Glomerular visceral epithelial cell (primary cell): ENCODE measurements at regions not wholly inside any gene's neighbourhood (a gene's known extent, or its start where the extent isn't known, plus 50 kb on each side); places are given as distances from the start of the nearest gene placed in this dataset.
"Not testable (repeated sequence)": the region's sequence is repeated elsewhere in the genome, so short reads cannot be mapped to it uniquely, and the experiment has no call there.

ENCODE experiments used
- DNase-seq: peaks from one replicate; pipeline ENCODE4 v3.0.0-alpha.2; 2016; ENCODE audit errors: extremely low spot score

DNA sequence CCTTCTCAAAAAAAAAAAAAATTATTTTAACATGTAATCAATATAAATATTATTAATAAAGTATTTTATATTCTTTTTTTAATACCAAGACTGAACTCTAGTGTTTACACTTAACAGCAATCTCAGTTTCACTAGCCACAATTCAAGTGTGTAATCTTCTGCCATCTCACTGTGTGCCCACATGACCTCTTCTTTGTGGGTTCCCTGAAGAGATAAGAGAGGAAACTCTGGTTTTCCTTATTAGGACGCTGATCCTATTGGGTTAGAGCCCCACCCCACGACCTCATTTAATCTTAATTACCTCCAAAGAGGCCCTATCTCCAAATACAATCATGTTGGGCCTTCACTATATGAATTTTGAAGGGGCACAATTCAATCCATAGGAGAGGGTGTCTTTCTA lies 177.6 kb downstream of the STK31 start:
- no peak for DNase-seq

DNA sequence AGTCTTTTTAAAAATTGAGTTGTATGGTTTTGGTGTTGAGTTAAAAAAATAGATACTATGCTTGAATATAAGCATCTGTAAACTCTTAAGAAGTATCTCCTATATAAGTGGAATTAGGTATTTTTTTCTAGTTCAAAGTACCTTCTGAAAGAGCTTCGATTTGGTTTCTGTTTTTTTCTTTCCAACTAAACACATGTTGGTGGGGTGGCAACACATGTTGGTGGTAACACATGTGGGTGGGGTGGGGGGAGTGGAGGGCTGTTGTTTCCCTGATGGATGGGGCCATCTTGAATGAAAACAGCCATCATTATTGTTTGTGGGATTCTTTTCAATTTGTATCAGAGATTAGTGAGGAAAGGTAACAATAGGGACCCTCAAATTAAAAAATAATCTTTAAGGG lies 178.9 kb downstream of the STK31 start:
- no peak for DNase-seq

DNA sequence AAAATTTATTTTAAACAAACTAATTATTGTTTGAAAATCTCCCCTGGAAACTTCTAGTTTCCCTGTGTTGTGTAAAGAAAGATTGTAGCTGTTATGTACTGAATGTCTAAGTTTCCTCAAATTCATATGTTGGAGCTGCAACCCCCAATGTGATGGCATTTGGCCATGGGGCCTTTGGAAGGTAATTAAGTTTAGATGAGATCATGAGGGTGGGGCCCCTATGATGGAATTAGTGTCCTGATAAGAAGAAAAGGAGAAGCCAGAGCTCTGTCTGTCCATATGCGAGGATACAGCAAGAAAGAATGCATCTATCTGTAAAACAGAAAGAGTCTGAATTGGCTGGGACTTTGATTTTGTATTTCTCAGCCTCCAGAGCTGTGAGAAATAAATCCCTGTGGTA lies 179.5 kb downstream of the STK31 start:
- no peak for DNase-seq

DNA sequence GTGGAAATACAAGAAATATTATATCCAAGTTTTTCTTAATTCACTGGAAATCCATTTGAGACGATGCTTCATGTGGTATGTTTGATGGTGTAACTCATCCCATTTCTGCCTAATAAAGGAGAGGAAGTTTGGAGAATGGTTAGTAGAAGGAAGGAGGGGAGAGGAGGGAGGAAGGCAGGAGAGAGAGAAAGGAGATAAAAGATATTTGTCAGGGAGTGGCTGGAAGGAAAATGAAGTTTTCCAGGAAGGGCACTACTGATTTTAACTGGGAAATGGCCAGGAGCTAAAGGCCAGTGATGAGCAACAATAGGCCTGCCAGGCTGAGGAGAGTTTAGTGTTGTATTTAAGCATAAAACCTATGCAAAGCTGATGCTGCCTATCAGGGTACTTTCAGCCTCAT lies 182.0 kb downstream of the STK31 start:
- no peak for DNase-seq

DNA sequence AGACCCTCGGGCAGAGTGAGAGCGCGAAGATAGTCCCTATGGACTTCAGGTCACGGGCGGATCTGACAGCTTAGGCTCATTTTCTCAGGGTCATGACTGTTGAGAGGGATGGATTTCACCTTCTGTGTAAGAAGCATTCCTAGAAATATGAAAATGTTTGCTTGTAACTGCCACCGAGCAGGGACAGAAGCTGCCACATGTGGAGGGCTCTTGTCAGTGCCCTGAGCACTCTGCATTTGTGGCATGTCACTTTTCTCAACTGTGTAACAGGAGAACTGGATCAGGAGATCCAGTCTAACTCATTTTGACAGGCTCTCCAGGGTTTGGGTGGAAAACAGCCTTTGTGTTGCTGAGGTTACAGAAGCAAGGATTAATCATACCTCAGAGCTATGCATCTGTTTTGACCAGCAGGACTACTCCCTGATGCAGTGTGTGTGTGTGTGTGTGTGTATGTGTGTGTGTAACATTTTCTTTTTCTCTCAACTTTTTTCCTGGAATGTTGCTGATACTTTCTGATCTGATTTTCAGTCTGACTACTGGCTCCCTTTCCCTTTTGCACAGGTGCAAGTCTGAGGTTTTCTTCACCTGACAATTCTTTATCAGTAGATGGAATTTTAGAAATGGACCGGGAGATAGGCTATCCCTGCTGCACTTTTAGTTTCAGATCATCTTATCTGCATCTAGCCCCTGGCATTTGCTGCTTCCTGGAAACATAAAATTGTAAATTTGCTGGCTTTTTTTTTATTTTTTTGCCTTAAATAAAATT lies 183.3 kb downstream of the STK31 start:
- peak; percentile 37 for DNase-seq

DNA sequence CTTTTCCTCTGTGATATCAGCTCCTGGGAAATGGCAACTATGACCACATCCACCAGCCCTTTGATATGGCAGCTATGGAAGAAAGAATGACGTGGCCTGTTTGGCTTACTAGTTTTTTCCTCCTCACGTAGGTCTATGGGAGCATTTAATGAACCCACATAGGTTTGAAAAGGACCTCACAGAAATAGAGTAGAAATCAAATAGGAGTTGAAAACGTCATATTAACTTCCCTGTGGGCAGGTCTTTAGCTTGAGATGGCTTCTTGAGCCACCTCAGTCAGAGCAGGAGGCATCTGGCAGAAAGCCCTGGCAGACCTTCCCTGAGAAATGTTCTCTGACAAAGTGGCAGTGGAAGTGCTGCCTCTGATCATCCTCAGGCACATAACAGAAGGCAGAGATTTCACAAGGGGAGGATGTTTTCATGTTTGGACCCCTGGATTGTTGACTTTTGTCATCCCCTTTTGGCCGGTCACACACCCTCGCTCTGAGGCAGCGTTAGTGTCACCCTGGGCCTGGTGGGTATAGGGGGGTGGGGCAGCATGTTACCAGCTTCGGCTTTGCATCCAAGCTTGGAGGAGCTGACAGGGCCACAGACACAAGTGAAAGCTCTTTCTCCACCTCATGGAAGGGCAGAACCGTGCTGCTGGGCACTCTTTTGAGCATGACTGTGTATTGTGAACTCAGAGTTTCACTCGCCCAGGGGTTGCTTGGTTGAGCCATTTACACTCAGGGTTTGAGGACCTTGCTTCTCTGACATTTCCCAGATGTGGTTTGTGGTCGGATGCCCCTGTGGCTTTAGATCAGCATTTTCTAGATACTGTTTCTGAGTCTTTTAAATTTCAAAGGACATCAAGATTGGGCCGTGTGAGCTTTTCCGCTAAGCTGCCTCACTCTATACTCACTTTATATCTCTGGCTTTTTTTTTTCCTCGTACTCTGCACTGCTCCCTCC lies 184.2 kb downstream of the STK31 start:
- peak; percentile 63 for DNase-seq

DNA sequence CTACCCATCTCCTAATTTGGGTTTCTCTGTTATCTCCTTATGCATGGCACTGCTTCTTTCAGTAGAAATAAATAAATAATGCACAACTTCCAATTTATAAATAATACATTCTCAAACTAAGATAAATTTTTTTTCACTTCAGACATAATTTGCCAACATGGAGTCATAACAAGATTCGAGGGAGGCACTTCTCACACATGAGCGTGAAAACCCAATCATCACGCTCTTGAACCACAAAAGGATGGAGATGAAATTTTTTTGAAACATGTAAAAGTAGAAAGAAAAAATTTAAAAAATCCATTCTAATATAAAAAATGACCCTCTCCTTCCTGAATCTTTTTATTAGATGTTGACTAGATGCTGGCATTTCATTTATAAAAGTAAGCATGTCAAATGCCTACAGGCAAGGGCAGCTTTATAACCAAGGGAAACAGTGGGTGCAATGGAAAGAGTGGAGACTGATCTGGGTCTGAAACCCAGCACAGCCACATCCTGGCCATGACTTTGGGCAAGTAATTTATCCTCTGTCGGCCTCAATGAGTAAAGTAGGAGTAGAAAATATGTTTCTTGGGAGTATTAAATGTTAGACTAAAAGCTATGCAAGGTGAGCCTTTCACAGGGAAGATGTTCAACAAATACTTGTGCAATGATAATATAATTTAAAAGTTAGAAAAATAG lies 185.0 kb downstream of the STK31 start:
- DNase-seq = no peak

DNA sequence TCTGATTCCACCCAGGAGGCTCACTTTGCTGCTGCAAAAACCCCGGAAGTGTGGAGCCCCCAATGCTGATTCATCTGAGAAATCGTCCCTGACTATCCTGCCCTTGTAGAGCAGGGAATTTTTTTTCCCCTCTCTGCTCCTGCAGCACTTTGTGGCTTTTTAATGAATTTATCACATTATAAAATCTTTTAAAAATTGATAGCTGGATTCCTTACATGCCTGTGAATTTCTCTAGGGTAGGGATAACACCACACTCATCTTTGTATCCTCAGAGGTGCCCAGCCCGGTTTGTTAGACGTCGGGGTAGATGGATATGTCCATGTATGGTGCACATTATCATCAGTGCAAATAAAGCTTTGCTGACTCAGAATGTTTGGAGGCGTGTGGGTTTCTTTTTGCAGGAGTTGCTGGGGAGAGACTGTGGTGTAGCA lies 185.7 kb downstream of the STK31 start:
- DNase-seq = peak; percentile 48

DNA sequence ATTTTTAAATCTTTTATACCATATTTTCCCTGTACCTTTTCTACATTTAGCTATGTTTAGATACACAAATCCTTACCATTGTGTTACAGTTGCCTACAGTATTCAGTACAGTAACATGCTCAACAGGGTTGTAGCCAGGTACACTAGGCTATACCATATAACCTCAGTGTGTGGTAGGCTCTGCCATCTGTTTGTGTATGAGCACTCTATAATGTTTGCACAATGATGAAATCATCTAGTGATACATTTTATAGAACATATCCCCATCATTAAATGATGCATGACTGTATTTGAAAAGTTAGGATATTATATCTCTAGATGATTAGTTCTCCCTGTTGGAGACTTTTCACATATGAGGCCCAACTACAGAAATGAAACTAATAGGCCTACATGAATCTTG lies 188.6 kb downstream of the STK31 start:
- DNase-seq = no peak

DNA sequence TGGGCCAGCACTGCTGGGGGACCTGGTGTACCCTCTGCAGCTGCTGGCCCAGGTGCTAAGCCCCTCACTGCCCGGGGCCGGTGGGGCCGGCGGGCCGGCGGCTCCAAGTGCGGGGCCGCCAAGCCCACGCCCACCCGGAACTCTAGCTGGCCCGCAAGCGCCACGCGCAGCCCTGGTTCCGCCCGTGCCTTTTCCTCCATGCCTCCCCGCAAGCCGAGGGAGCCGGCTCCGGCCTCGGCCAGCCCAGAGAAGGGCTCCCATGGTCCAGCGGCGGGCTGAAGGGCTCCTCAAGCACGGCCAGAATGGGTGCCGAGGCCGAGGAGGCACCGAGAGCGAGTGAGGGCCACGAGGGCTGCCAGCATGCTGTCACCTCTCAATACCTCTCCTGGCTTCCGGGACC lies 194.9 kb downstream of the STK31 start:
- DNase-seq = not testable (repeated sequence)

DNA sequence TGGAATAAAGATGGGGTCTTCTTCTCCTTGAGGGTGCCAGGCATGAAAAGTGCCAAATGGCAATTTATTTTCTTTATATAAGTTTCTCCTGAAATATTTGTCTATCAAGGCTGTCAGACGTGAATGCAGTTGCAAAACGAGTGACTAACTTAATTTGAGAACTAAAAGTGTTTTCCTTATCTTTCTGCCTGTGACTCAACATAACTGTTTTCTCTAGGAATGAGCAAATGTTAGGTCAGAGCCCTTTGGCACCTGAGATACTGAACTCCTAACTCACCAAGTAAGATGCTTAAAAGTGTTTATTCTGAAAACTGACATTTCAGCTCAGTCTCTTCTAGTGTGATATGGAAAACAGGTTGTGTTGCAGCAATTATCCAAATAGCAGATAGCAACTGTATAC lies 197.0 kb downstream of the STK31 start:
- DNase-seq = no peak

DNA sequence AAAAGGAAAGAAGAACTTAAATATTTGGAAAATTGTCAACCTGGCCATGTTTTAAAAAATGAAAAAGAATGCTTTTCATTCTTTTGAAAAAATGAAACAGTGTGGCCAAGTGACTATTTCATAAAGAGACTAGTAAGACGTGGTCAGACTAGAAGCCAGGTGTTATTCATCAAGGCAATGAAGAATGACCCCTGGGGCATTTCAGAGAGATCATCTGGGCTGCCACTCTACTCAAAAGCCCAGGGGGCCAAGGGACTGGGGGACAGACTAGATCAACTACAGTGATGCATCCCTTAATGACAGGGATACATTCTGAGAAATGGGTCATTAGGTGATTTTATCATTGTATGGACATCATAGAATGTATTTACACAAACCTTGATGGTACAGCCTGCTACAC lies 199.4 kb downstream of the STK31 start:
- no peak for DNase-seq

DNA sequence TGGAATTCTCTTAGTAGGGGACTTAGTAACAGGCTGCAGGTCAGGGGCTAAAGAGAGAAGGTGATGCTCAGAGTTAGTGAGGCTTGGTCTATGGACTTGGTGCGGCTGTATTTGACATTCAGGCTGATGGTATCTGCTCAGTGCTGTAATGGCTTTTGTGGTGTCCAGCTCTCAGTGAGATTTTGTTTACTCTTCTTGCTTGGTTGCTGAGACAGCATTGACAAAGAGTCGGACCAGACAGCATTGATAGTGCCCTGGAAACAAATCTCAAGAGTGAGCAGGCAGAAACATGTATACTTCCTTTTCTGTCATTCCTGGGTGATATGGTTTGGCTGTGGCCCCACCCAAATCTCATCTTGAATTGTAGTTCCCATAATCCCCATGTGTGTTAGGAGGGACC lies 202.0 kb downstream of the STK31 start:
- no peak for DNase-seq

DNA sequence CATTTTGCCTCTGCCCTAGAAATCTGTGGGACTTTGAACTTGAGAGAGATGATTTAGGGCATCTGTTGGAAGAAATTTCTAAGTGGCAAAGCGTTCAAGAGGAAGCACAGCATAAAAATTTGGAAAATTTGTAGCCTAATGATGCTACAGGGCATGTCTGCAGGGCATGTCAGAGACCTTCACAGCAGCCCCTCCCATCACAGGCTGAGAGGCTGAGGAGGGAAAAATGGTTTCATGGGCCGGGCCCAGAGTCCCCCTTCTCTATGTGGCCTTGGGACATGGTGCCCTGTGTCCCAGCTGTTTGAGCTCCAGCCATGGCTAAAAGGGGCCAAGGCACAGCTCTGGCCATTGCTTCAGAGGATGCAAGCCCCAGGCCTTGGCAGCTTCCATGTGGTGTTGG lies 203.0 kb downstream of the STK31 start:
- DNase-seq = no peak

DNA sequence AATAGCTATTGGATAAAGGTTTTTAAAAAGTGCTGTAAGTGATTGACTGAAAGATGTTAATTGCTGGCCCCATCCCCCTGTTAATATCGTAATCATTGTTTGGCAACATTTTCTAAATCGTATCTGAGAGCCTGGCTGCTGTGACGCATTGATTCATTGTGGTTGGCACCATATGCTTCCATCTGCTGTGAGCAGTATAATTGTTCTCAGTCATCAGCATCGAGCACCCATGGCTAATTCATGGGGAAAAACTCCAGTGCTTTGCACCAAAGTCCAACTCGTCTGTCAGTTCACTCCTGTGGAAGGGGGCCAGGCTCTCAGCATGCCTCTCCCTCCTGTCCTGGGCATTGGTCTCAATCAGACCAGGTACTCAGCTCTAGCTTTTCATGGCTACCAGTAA lies 205.2 kb downstream of the STK31 start:
- no peak for DNase-seq

DNA sequence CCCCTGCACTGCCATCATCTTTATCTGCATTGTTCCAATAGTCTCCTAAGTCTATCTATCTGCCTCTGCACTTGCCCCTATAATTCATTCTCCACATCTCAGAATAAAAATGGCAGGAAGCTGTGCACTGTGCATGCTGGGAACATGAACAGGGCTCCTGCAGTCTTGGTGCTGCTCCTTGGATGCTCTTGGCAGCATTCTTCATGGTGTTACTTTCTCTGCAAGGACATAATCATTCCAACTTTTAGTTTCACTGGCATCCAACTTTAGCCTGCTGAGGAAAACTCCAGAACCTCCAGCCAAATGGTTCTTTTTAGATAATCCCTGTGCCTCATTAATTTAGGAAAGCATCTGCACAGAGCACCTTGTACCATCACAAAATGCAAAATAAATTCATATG lies 208.3 kb downstream of the STK31 start:
- no peak for DNase-seq

DNA sequence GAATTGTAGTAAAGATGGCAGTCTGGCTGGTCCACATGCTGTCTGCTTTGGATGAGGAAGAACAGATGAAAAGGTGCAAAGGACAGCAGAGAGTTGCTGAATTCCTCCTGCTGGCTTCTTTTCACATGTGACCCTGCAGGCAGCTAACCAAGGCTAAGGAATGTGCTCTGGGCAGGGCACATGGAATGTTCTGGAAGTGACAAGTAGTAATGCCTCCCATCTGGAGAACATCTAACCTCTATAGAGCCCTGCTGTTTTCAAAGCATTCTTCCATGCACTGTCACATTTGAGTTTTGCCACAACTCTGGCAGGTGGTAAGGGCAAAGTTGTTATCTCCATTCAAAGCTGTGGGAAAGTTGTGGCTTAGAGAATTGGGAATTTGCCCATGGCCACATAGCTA lies 208.8 kb downstream of the STK31 start:
- DNase-seq = no peak

DNA sequence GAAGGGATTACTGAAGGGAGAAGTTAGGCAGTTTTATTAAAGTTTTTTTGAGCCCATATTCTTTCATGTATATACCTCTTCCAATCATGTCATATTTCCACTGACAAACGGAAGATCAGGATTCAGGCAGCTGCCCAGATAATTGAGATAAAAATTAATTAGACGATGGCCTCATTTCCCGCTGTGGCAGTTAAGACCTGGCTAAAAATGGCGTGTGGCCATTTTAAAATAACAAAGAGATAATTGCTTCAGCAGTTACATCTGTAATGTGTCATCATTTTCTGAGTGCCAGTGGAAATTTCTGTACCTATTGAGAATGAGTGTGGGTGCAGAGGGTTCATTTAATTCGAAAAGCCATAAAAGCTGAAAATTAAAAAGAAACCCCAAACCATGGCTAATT lies 215.1 kb downstream of the STK31 start:
- no peak for DNase-seq

DNA sequence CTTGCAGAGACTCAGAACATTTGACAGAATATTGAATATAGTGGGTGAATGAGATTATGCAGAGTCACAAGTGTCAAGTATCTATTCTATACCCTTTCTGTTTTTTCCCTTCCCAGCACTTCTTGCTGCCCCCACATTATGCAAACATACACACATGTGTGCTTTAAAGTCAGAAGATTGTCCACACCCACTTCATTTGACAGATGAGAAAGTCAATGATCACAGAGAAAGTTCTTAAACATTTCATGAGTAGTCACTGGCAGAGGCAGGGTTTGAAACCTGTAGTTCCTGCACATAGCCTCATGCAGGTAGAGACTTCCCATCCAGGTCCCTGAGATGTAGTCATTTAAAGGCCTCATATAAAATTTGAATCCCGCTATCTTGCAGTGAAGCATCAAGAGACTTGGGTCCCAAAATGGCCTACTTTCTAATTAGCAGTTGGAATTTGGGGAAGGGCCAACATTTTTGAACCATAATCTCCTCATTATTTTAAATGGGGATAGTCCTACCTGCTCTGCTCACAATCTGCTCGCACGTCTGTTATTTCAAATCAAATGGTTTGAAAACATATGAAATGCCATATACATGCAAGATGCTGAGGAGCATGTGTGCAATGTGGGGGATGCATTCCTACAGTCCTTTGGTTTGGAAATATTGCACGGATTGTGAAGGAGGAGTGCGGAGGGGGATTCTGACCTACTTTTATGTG lies 217.8 kb downstream of the STK31 start:
- no peak for DNase-seq

DNA sequence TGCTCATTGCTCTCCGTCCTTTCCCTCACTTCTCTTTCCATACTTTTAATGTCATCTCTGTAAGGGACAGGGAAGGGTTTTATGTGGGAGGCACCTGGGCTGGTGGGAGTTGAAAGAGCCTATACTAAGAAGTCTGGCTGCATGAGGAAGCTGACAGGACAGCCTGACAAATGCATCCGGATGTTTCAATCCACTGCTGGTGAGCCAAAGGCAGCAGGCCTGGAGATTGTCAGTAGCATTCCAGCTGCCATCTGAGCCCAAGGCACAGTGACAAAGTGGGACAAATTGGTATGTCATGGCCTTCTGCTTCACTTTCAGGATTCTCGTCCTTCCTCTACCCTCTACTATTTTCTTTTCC lies 218.4 kb downstream of the STK31 start:
- no peak for DNase-seq

DNA sequence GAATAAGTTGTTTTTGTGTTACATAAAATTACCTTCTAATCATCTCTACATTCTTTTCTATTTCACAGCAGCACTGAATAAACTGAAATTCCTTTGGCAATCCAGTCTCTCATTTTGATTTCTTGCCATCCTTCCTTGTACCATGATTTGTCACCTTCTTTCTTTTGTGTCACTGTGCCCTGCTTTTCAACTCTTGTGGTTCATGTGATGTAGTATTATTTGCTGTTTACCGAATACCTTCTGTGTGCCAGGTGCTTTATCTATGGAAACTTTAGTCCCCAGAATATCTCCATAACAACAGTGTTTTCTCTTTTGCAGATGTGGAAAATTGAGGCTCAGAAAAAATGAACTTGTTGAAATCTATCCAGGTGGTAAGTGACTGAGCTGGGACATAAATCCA lies 220.3 kb downstream of the STK31 start:
- DNase-seq = no peak

DNA sequence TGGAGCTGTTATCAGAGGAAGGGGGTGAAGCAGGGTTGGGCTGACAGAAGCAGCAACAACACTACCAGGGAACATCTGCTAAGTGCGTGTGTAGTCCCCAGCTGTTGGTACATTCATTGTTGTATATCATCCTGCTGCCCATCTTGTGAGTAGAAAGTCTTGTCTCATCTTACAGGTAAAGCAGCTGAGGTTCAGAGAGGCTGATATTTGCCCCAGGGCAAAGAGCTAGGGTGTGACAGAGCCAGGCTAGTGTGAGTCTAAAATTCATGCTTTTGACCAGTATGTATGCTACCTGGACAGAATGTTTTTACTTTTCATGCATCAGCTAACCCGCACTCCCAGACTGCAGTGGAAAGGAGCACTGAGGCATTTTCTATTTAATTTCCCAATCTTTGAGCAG lies 221.6 kb downstream of the STK31 start:
- no peak for DNase-seq
